ENCODE measurements at regions not wholly inside any gene's neighbourhood (a gene's known extent, or its start where the extent isn't known, plus 50 kb on each side); places are given as distances from the start of the nearest gene placed in this dataset.

- Histone ChIP-seq H3K79me2 (ENCODE audit: control insufficient read depth, insufficient read depth, low read length) (no peaks in the 10 kb centered on the region), H4K20me1 (replicated peaks; ENCODE audit: control insufficient read depth, extremely low read depth, insufficient read depth, low read length) (no peaks in the 10 kb centered on the region), H3K27ac (ENCODE audit: insufficient read depth, low read depth, low read length) (no peak overlapping the region), H3K9me1 (replicated peaks; ENCODE audit: control insufficient read depth, extremely low read depth, insufficient read depth, low read length) (no peaks in the 10 kb centered on the region), H3K9ac (replicated peaks; ENCODE audit: extremely low read depth, insufficient read depth, low read length) (no peak overlapping the region), H3K9me3 (replicated peaks; ENCODE audit: control insufficient read depth, insufficient read depth, low read length) (no peaks in the 10 kb centered on the region), H3K4me1 (ENCODE audit: control insufficient read depth, extremely low read depth, insufficient read depth, low read length) (no peaks in the 10 kb centered on the region), H3K36me3 (ENCODE audit: control insufficient read depth in 2 of 2, extremely low read depth in 1 of 2, insufficient read depth in 2 of 2, low read length in 2 of 2) (no peaks in the 10 kb centered on the region), H3K4me3 (replicated peaks in 1 of 3; ENCODE audit: insufficient read depth in 1 of 3, low read depth in 1 of 3, low read length in 3 of 3) (no peak overlapping the region), H3K4me2 (ENCODE audit: insufficient read depth, low read length) (no peak overlapping the region), H2AFZ (ENCODE audit: low read depth, low read length) (no peak overlapping the region), H3K27me3 (ENCODE audit: control insufficient read depth in 2 of 2, insufficient read depth in 2 of 2, low read length in 2 of 2) (peaks cover 2 to 4% of the 10 kb centered on the region in 2 experiments)
- no peak for TF ChIP-seq POLR2AphosphoS5 (IDR thresholded peaks at IDR 0.05; ENCODE audit: insufficient read depth, low read depth, low read length)
- dilution Hi-C loops (cut with MboI; ENCODE audit: extremely low pct_ligation_motif_present, low sequenced_read_pairs), result no loop called here
- BruUV-seq (replicated peaks), result no TSS peak
- FAIRE-seq (no peak), DNase-seq (ENCODE audit: low read depth, low spot score) (no peak)
- intact Hi-C loops (cut with micrococcal nuclease), result no loop called here
- CTCF ChIA-PET, result interaction anchor here (0.5 kb wide), 1 partner anchor 1497 kb away, joined by 3 read pairs; no protein-coding TSS in a partner anchor
- POLR2A ChIA-PET, result no interaction called here
These were observed 70.8 kb downstream of the ACTL7B start for GRCh38 chr9:108784998-108785397.

GRCh38 chr9:108783731-108784495 lies 71.9 kb downstream of the ACTL7B start:
- Histone ChIP-seq H3K9me1 (replicated peaks; ENCODE audit: control insufficient read depth, extremely low read depth, insufficient read depth, low read length) (no peaks in the 10 kb centered on the region), H3K27me3 (ENCODE audit: control insufficient read depth in 2 of 2, insufficient read depth in 2 of 2, low read length in 2 of 2) (peaks cover 2 to 4% of the 10 kb centered on the region in 2 experiments), H3K36me3 (ENCODE audit: control insufficient read depth in 2 of 2, extremely low read depth in 1 of 2, insufficient read depth in 2 of 2, low read length in 2 of 2) (no peaks in the 10 kb centered on the region), H3K4me3 (replicated peaks in 1 of 3; ENCODE audit: insufficient read depth in 1 of 3, low read depth in 1 of 3, low read length in 3 of 3) (no peak overlapping the region), H3K27ac (ENCODE audit: insufficient read depth, low read depth, low read length) (no peak overlapping the region), H2AFZ (ENCODE audit: low read depth, low read length) (no peak overlapping the region), H3K9me3 (replicated peaks; ENCODE audit: control insufficient read depth, insufficient read depth, low read length) (no peaks in the 10 kb centered on the region), H3K4me2 (ENCODE audit: insufficient read depth, low read length) (no peak overlapping the region), H3K4me1 (ENCODE audit: control insufficient read depth, extremely low read depth, insufficient read depth, low read length) (no peaks in the 10 kb centered on the region), H3K9ac (replicated peaks; ENCODE audit: extremely low read depth, insufficient read depth, low read length) (no peak overlapping the region), H3K79me2 (ENCODE audit: control insufficient read depth, insufficient read depth, low read length) (no peaks in the 10 kb centered on the region), H4K20me1 (replicated peaks; ENCODE audit: control insufficient read depth, extremely low read depth, insufficient read depth, low read length) (no peaks in the 10 kb centered on the region)
- dilution Hi-C loops (cut with MboI; ENCODE audit: extremely low pct_ligation_motif_present, low sequenced_read_pairs) (no loop called here), intact Hi-C loops (cut with micrococcal nuclease) (no loop called here)
- DNase-seq (ENCODE audit: low read depth, low spot score) (no peak), FAIRE-seq (no peak)
- BruUV-seq (replicated peaks), result no TSS peak
- TF ChIP-seq MYC (IDR thresholded peaks at IDR 0.05; ENCODE audit: low read depth, low read length), result no peak
- TF ChIP-seq JUN (IDR thresholded peaks at IDR 0.05; ENCODE audit: borderline replicate concordance, insufficient read depth, insufficient read length, low read depth), result no peak
- TF ChIP-seq GATA2 (IDR thresholded peaks at IDR 0.05; ENCODE audit: insufficient read depth, insufficient read length, low read depth, low read length), result no peak
- TF ChIP-seq MAX (IDR thresholded peaks at IDR 0.05; ENCODE audit: insufficient read depth, insufficient read length), result no peak
- no peak for TF ChIP-seq POLR2AphosphoS5 (IDR thresholded peaks at IDR 0.05; ENCODE audit: insufficient read depth, low read depth, low read length)
- TF ChIP-seq EZH2 (IDR thresholded peaks at IDR 0.05; ENCODE audit: borderline replicate concordance, low read depth, low read length, severe bottlenecking), result no peak
- no peak for TF ChIP-seq POLR2A (IDR thresholded peaks at IDR 0.05; ENCODE audit: low read depth, low read length)
- TF ChIP-seq FOS (IDR thresholded peaks at IDR 0.05; ENCODE audit: borderline replicate concordance, insufficient read depth, low read length), result no peak
- no peak for TF ChIP-seq CTCF (IDR thresholded peaks at IDR 0.05; ENCODE audit: extremely low read depth in 1 of 2, insufficient read depth in 1 of 2, low read depth in 1 of 2, low read length in 2 of 2)
- CTCF ChIA-PET, result no interaction called here
- POLR2A ChIA-PET, result no interaction called here

All from endothelial cell of umbilical vein (primary cell).